SU-DHL-6 (cell line): ENCODE measurements at regions not wholly inside any gene's neighbourhood (a gene's known extent, or its start where the extent isn't known, plus 50 kb on each side); places are given as distances from the start of the nearest gene placed in this dataset.
"Not testable (repeated sequence)": the region's sequence is repeated elsewhere in the genome, so short reads cannot be mapped to it uniquely, and the experiment has no call there.

Source experiments
- CTCF ChIP-seq: fragments of 200-600 bp; sonication (generic); IDR thresholded peaks from one replicate; pipeline ENCODE4 v1.5.1; 2017; ENCODE audit warnings: antibody characterized with exemption, mild to moderate bottlenecking, low read length, moderate library complexity; ENCODE audit not compliant: insufficient read depth, poor library complexity, severe bottlenecking
- EZH2phosphoT487 ChIP-seq: fragments of 200-600 bp; sonication (generic), shearing (Covaris generic); conservative IDR thresholded peaks from 2 replicates; pipeline ENCODE4 v1.6.1; 2018; ENCODE audit warnings: mild to moderate bottlenecking, antibody characterized with exemption, low read length, moderate library complexity, mixed read lengths

GRCh38 chr7:150039061-150039460 lies 165.3 kb downstream of the ATP6V0E2 start:
- TF ChIP-seq EZH2phosphoT487, CTCF: not testable (repeated sequence)
